Stomach smooth muscle (tissue), 2 donors: ENCODE measurements at regions not wholly inside any gene's neighbourhood (a gene's known extent, or its start where the extent isn't known, plus 50 kb on each side); places are given as distances from the start of the nearest gene placed in this dataset.

ENCODE experiments used
- H3K27ac ChIP-seq: one replicate; pipeline ENCODE4 v1.7.0; 2013; ENCODE audit warnings: mild to moderate bottlenecking, low read length, inconsistent platforms
- H3K27me3 ChIP-seq, 2 donors: one replicate each; pipeline ENCODE4 v1.7.0; 2013; ENCODE audit warnings: low read length in 2 of 2; ENCODE audit not compliant: insufficient read depth in 2 of 2, control insufficient read depth in 1 of 2
- H3K36me3 ChIP-seq, 2 donors: one replicate each; pipeline ENCODE4 v1.7.0; 2013; ENCODE audit warnings: low read length in 2 of 2; ENCODE audit not compliant: control insufficient read depth in 2 of 2, insufficient read depth in 2 of 2
- H3K4me1 ChIP-seq: one replicate; pipeline ENCODE4 v1.7.0; 2013; ENCODE audit warnings: low read length; ENCODE audit not compliant: control insufficient read depth, insufficient read depth
- H3K4me3 ChIP-seq, 2 donors: one replicate each; pipeline ENCODE4 v1.7.0; 2013; ENCODE audit warnings: low read length in 2 of 2
- H3K9ac ChIP-seq, 2 donors: one replicate each; pipeline ENCODE4 v1.7.0; 2013; ENCODE audit warnings: low read length in 2 of 2, mild to moderate bottlenecking in 1 of 2
- H3K9me3 ChIP-seq, 2 donors: one replicate each; pipeline ENCODE4 v1.7.0; 2013; ENCODE audit warnings: low read length in 2 of 2; ENCODE audit not compliant: control insufficient read depth in 2 of 2
- donor health status: healthy.
- donor health status: Pancreatic carcinoma.

DNA sequence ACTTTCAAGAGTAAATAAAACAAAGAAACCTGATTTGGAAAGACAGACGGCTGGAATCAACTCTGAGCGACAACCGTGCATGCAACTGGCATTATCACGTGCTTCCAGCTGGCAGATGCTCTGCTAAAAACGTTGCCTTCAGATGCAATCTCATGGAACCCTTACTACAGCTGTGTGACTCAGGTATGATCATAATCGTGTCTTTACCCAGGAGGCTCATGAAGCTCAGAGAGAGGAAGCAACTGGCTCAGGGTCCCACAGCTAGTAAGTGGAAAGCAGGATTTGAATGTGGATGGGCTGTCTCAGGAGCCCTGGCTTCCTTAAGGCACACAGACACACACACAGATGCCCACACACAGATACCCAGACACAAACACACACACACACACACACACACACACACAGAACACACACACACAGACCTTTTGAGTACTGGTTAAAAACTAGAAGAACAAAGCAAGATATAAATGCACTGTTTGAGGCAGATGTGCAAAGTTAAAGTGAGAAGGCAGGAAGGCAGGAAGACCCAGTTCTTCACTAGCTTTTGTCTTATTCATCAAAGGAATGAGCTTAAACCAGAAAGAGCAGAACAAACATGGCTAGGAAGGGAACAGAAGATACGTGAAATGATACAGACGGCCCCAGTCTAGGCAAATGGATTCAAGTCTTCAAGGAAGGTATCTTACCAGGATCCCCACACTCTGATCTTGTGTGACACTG is 275.2 kb downstream of the MAF start:
- no peak overlapping the region for H3K27ac ChIP-seq

DNA sequence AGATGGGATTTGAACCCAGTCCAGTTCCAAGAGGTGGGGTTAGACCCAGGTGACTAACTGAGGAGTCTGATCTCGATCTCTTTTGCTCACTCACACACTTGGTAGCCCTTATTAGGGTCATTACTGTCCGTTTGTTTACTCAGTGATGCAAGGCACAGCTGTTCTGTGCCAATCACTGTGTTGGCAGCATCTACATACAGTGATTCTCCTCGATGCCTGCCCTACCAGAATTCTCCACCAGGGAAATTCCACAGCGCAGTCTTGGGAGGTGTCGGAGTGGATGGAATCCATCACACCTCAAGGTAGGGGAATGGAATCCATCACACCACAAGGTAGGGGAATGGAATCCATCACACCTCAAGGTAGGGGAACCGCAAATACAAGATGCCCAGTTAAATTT is 279.6 kb downstream of the MAF start:
- peaks cover 0 to 8% of the 10 kb centered on the region in 2 donors for H3K27me3 ChIP-seq
- H3K27ac ChIP-seq: no peak overlapping the region
- no peaks in the 10 kb centered on the region for H3K36me3 ChIP-seq
- H3K9me3 ChIP-seq: no peaks in the 10 kb centered on the region
- H3K4me3 ChIP-seq: no peak overlapping the region
- H3K4me1 ChIP-seq: no peaks in the 10 kb centered on the region
- H3K9ac ChIP-seq: no peak overlapping the region

More for the DNA sequence above, 275.2 kb downstream of the MAF start:
- peaks cover 0 to 2% of the 10 kb centered on the region in 2 donors for H3K27me3 ChIP-seq
- no peaks in the 10 kb centered on the region for H3K36me3 ChIP-seq
- H3K4me3 ChIP-seq: no peak overlapping the region
- H3K9ac ChIP-seq: no peak overlapping the region
- no peaks in the 10 kb centered on the region for H3K9me3 ChIP-seq
- peaks cover 2% of the 10 kb centered on the region for H3K4me1 ChIP-seq

DNA sequence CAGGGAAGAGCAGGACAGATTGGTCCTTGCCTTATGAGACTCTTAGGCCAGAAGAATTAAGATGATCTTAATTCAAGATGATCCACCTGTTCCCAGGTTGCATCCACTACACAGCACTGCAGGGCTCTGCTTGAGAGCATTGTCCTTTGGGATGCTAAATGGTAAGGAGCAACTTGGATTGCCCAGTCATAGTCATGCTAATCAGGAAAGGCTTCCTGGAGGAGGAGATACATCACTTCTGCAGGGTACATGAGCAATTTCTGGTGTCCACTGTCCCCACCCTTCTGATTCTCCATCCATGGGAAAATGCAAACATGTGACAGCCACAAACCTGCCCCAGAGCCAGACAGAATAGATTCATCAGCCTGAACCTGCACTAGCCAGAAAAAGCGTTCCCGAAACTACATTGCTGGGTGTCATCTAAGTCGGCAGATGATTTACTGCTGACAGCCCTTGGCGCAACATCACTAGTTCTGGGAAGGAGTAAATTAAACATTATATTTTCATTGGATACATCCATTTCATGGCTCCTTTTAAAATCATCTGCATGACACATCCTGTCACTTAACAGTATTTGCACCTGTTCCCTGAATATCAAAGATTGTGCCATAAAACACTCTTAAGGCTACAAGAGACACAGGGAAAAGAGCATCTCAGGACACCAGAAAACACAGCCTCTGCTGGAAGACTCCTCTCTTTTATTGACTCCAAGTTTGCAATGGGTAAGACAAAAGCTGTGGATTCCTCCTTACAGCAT is 282.2 kb downstream of the MAF start:
- H3K4me1 ChIP-seq: no peaks in the 10 kb centered on the region
- no peaks in the 10 kb centered on the region for H3K9me3 ChIP-seq
- no peaks in the 10 kb centered on the region for H3K36me3 ChIP-seq
- H3K4me3 ChIP-seq: no peak overlapping the region
- peaks cover 0 to 8% of the 10 kb centered on the region in 2 donors for H3K27me3 ChIP-seq
- no peak overlapping the region for H3K27ac ChIP-seq
- no peak overlapping the region for H3K9ac ChIP-seq

DNA sequence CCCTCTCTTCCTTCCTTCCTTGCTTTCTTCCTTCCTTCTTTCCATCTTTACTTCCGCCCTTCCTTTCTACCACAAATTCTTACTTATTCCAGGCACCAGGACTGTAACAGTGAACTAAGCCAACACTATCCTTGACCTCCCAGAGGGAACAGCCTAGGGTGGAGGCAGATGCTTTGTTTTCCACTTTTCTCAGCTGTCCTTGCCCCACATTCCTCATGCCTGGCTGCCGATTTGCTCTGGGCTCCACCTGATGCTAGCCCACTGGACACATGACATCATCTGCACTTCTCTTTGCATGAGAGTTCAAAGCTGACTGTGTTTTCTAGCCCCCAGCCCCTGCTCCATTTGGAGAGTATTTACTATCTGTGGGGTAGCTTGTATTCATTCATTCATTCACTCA is 283.0 kb downstream of the MAF start:
- H3K27ac ChIP-seq: no peak overlapping the region
- H3K9ac ChIP-seq: no peak overlapping the region
- peaks cover 0 to 8% of the 10 kb centered on the region in 2 donors for H3K27me3 ChIP-seq
- no peak overlapping the region for H3K4me3 ChIP-seq
- H3K9me3 ChIP-seq: no peaks in the 10 kb centered on the region
- H3K36me3 ChIP-seq: no peaks in the 10 kb centered on the region
- H3K4me1 ChIP-seq: no peaks in the 10 kb centered on the region

DNA sequence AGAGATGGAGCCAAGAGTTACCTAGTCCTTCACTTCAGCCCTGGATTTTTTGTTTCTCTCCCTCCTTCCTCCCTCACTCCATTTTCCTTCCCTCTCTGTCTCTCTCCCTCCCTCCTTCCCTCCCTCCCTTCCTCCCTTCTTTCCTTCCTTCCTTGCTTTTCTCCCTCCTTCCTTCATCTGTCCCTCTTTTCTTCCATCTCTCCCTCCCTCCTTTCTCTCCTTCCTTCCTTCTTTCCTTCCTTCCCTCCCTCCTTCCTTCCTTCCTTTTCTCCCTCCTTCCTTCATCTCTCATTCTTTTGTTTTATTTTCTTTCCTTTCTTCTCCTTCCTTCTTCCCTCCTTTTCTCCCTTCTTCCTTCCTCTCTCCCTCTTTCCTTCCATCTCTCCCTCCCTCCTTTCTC is 283.5 kb downstream of the MAF start:
- H3K9me3 ChIP-seq: no peaks in the 10 kb centered on the region
- H3K4me3 ChIP-seq: no peak overlapping the region
- peaks cover 0 to 6% of the 10 kb centered on the region in 2 donors for H3K27me3 ChIP-seq
- no peak overlapping the region for H3K27ac ChIP-seq
- H3K4me1 ChIP-seq: no peaks in the 10 kb centered on the region
- H3K9ac ChIP-seq: no peak overlapping the region
- no peaks in the 10 kb centered on the region for H3K36me3 ChIP-seq

DNA sequence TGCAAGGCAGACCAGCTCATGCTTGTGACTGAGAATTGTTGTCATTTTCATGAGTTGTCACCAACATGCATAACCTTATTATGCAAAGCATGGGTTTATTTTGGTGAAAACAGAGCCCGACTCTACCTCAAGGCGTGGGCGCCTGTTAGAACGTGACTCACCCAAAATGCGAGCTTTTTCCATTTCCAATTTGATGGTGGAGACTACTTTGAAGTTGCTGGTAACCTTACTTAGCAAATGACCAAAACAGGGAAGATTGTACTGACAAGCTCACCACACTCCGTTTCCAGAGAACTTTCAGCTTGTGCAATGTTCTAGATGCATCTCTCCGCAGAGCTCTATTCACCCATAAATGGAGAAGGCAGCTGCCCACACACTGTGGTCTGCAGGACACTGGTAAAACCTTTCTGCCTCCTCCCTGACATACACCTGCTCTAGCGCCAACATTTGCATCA is 284.5 kb downstream of the MAF start:
- H3K27me3 ChIP-seq: peaks cover 0 to 6% of the 10 kb centered on the region in 2 donors
- no peak overlapping the region for H3K27ac ChIP-seq
- H3K36me3 ChIP-seq: no peaks in the 10 kb centered on the region
- no peaks in the 10 kb centered on the region for H3K9me3 ChIP-seq
- no peaks in the 10 kb centered on the region for H3K4me1 ChIP-seq
- H3K9ac ChIP-seq: no peak overlapping the region
- no peak overlapping the region for H3K4me3 ChIP-seq

DNA sequence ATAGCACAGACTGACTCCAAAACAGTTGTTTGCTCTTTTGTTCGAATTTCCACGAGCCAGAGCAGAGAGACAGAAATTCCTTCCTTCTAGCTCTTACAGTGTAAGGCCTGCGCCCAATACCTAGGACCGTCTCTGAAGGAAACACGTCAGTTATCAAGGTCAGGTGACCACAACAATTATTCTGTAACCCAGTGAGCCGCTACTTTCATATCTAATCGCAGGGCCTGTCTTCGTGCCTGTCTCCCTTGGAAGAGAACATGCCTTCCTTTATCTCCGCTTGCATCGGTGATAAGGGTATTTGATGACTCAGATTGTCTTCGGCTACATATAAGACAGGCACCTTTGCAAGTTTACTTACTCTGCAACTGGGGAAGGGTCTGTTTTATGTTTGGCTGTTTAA is 288.0 kb downstream of the MAF start:
- Histone ChIP-seq H3K4me3 (no peak overlapping the region), H3K27me3 (peaks cover 0 to 4% of the 10 kb centered on the region in 2 donors), H3K27ac (no peak overlapping the region), H3K9ac (no peak overlapping the region), H3K4me1 (no peaks in the 10 kb centered on the region), H3K9me3 (no peaks in the 10 kb centered on the region), H3K36me3 (no peaks in the 10 kb centered on the region)

DNA sequence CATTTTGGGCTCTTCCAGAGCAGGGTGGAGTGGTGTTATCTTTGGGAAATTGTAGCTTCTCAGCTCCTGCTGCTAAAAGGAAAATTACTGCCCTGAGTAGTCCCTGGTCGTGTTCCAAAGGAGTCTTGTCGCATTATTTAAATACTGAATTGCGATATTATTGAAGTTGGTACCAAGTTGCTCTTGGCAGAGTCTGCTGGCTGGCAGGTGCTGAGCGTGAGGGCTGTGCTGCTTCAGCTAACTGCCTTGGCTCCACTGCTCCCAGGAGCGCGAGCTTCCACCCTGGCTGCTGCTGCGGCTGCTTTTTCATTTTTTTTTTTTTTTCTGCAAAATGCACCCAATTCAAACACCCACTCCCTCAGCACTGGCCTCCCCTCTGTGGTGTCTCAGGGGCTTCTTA is 289.8 kb downstream of the MAF start:
- Histone ChIP-seq H3K27ac (no peak overlapping the region), H3K9me3 (no peaks in the 10 kb centered on the region), H3K4me1 (no peaks in the 10 kb centered on the region), H3K27me3 (peaks cover 0 to 2% of the 10 kb centered on the region in 2 donors), H3K4me3 (no peak overlapping the region), H3K9ac (no peak overlapping the region), H3K36me3 (no peaks in the 10 kb centered on the region)

DNA sequence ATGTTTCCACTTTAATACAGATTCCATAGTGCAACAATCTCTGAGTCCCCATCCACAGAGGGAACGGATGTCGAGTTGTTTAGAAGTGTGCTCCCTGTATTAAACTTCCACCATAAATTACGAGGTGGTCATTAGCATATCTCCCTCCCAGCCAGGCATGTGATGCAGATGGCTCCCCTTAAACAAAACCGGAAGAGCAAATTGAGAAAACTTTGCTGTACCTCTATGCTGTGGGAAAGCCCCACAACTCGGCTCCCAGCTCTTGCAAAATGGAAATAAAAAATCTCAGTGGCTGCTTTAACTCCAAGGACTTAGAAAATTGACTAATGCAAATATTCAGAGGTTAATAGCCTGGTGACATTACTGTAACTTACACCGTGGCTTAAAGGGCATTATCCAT is 290.9 kb downstream of the MAF start:
- Histone ChIP-seq H3K9ac (no peak overlapping the region), H3K4me3 (no peak overlapping the region), H3K36me3 (no peaks in the 10 kb centered on the region)

DNA sequence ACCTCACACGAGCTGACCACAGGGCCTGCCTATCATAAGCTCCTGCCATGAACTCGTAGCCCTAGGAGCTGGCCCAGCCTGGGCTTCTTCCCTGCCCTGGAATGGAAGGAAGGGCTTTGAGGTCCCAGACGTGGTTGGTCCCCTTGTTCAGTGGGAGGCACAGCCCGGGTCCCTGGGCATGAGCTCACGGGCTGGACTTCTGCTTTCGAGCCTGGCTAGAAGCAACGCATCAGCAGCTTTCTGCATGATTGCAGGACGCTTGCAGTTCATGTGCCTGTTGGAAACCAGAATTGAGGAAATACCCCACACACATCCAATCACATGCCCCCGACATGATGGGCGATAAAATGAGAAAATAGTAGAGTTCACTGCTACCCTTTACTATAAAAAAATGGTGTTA is 293.3 kb downstream of the MAF start:
- Histone ChIP-seq H3K36me3 (no peaks in the 10 kb centered on the region), H3K27ac (no peak overlapping the region), H3K4me1 (no peaks in the 10 kb centered on the region), H3K9ac (no peak overlapping the region), H3K27me3 (peaks cover 0 to 2% of the 10 kb centered on the region in 2 donors), H3K9me3 (no peaks in the 10 kb centered on the region), H3K4me3 (no peak overlapping the region)

More for the DNA sequence above, 290.9 kb downstream of the MAF start:
- Histone ChIP-seq H3K9me3 (no peaks in the 10 kb centered on the region), H3K4me1 (no peaks in the 10 kb centered on the region), H3K27me3 (peaks cover 0 to 2% of the 10 kb centered on the region in 2 donors), H3K27ac (no peak overlapping the region)

DNA sequence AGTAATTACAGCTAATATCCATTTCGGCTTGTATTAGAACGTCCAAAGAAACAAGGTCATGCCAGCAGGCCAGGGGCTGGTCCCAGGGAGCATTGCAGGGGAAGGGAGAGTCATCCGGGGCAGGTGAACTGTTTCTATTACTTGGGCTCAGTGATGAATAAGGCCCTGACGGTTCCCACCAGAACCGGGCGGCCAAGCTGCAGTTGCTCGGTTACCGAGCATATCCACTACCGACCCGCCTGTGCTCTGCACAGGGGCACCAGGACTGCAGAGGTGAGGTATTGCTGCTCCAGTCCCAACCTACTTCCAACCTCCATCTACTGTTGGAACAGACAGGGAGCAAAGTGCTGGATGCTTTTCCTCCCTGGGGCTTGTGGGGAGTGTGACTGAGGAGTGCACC is 295.5 kb downstream of the MAF start:
- Histone ChIP-seq H3K4me1 (no peaks in the 10 kb centered on the region), H3K9me3 (no peaks in the 10 kb centered on the region), H3K27ac (no peak overlapping the region), H3K4me3 (no peak overlapping the region), H3K9ac (no peak overlapping the region), H3K36me3 (no peaks in the 10 kb centered on the region), H3K27me3 (peaks cover 0 to 2% of the 10 kb centered on the region in 2 donors)
